IMR-90 (cell line): ENCODE measurements at regions not wholly inside any gene's neighbourhood (a gene's known extent, or its start where the extent isn't known, plus 50 kb on each side); places are given as distances from the start of the nearest gene placed in this dataset.

Experiments
- ATAC-seq: fragments of 200-7000 bp; cut with Tn5 transposase; 2 replicates; pipeline ENCODE4 v1.9.1; 2020; ENCODE audit warnings: low read depth, mild to moderate bottlenecking, moderate library complexity
- BruUV-seq: library from RNA; stranded (reverse); fragments of 400-500 nt; replicated peaks from 2 replicates; lab custom pipeline; 2021; lab: Mats Ljungman, UMichigan
- CTCF ChIA-PET: fragments of 300-600 bp; formaldehyde crosslinking; extraction: SDS; loops from one replicate; lab custom pipeline; 2021; ENCODE audit warnings: antibody characterized with exemption; lab: Yijun Ruan, JAX
- POLR2A ChIA-PET: fragments of 300-600 bp; sonication (Branson Sonifier 250); formaldehyde crosslinking; loops from one replicate; lab custom pipeline; 2022; ENCODE audit warnings: antibody characterized with exemption; ENCODE audit not compliant: unreplicated experiment; lab: Charles Lee
- DNase-seq: peaks from one replicate; pipeline ENCODE4 v3.0.0; 2013
- H2AFZ ChIP-seq: replicated peaks from 2 replicates; pipeline ENCODE3; 2013; ENCODE audit warnings: low read length, mild to moderate bottlenecking; ENCODE audit not compliant: poor library complexity
- H2AK5ac ChIP-seq: 2 replicates; pipeline ENCODE4 v1.6.1; 2013; ENCODE audit warnings: low read depth, low read length, inconsistent platforms
- H2AK9ac ChIP-seq: replicated peaks from 2 replicates; pipeline ENCODE3; 2013; ENCODE audit warnings: mild to moderate bottlenecking, low read depth, low read length, moderate library complexity; ENCODE audit not compliant: poor library complexity
- H2BK120ac ChIP-seq: 2 replicates; pipeline ENCODE4 v1.6.1; 2013; ENCODE audit warnings: low read depth, low read length, inconsistent platforms
- H2BK15ac ChIP-seq: 3 replicates; pipeline ENCODE4 v1.6.1; 2013; ENCODE audit warnings: low read depth, low read length, inconsistent platforms
- H2BK20ac ChIP-seq: 2 replicates; pipeline ENCODE4 v1.6.1; 2013; ENCODE audit warnings: low read depth, mild to moderate bottlenecking, inconsistent platforms, low read length, moderate library complexity
- H2BK5ac ChIP-seq: 2 replicates; pipeline ENCODE4 v1.6.1; 2013; ENCODE audit warnings: mild to moderate bottlenecking, low read depth, low read length, inconsistent platforms; ENCODE audit not compliant: poor library complexity, severe bottlenecking
- H3K14ac ChIP-seq: replicated peaks from 2 replicates; pipeline ENCODE4 v1.6.1; 2013; ENCODE audit warnings: low read depth, low read length, inconsistent platforms
- H3K18ac ChIP-seq: 2 replicates; pipeline ENCODE4 v1.6.1; 2013; ENCODE audit warnings: low read depth, low read length, control low read depth
- H3K23ac ChIP-seq: 2 replicates; pipeline ENCODE4 v1.6.1; 2013; ENCODE audit warnings: low read depth, low read length, inconsistent platforms
- H3K27ac ChIP-seq: 2 replicates; pipeline ENCODE4 v1.5.1; 2013; ENCODE audit warnings: mild to moderate bottlenecking, control low read depth, low read length; ENCODE audit not compliant: insufficient read depth
- H3K27me3 ChIP-seq: 2 replicates; pipeline ENCODE4 v1.6.1; 2013; ENCODE audit warnings: low read length; ENCODE audit not compliant: control insufficient read depth, insufficient read depth
- H3K36me3 ChIP-seq: 2 replicates; pipeline ENCODE4 v1.6.1; 2013; ENCODE audit warnings: low read length, mixed read lengths; ENCODE audit not compliant: control insufficient read depth, insufficient read depth
- H3K4ac ChIP-seq: 2 replicates; pipeline ENCODE4 v1.6.1; 2013; ENCODE audit warnings: low read depth, low read length, inconsistent platforms
- H3K4me1 ChIP-seq: 2 replicates; pipeline ENCODE4 v1.6.1; 2013; ENCODE audit warnings: low read length, mixed read lengths; ENCODE audit not compliant: control insufficient read depth, insufficient read depth
- H3K4me2 ChIP-seq: 2 replicates; pipeline ENCODE4 v1.6.1; 2013; ENCODE audit warnings: low read depth, mild to moderate bottlenecking, control low read depth, low read length, moderate library complexity
- H3K4me3 ChIP-seq: 2 replicates; pipeline ENCODE4 v1.5.1; 2013; ENCODE audit warnings: low read depth, mild to moderate bottlenecking, control low read depth, low read length, moderate library complexity; ENCODE audit not compliant: insufficient read depth
- H3K56ac ChIP-seq: 2 replicates; pipeline ENCODE4 v1.6.1; 2013; ENCODE audit warnings: low read length, inconsistent platforms; ENCODE audit not compliant: insufficient read depth; ENCODE audit errors: extremely low read depth
- H3K79me1 ChIP-seq, 2 experiments: 2 replicates each; pipeline ENCODE4 v1.6.1; 2013; ENCODE audit warnings: low read length in 2 of 2, inconsistent platforms in 1 of 2, low read depth in 1 of 2
- H3K9ac ChIP-seq: 2 replicates; pipeline ENCODE4 v1.6.1; 2013; ENCODE audit warnings: low read depth, low read length, control low read depth
- H3K9me1 ChIP-seq: 2 replicates; pipeline ENCODE4 v1.6.1; 2013; ENCODE audit warnings: low read length, inconsistent platforms; ENCODE audit not compliant: insufficient read depth
- H3K9me3 ChIP-seq: 2 replicates; pipeline ENCODE4 v1.6.1; 2013; ENCODE audit warnings: low read length; ENCODE audit not compliant: control insufficient read depth, insufficient read depth
- H4K20me1 ChIP-seq: 2 replicates; pipeline ENCODE4 v1.6.1; 2013; ENCODE audit warnings: low read length, inconsistent platforms; ENCODE audit not compliant: insufficient read depth
- H4K5ac ChIP-seq: 2 replicates; pipeline ENCODE4 v1.6.1; 2013; ENCODE audit warnings: mild to moderate bottlenecking, low read depth, low read length, control low read depth
- H4K8ac ChIP-seq, 2 experiments: 2 replicates each; pipeline ENCODE4 v1.6.1; 2013; ENCODE audit warnings: low read depth in 2 of 2, low read length in 2 of 2, control low read depth in 1 of 2, inconsistent platforms in 1 of 2
- H4K91ac ChIP-seq: 2 replicates; pipeline ENCODE4 v1.6.1; 2013; ENCODE audit warnings: low read depth, low read length, inconsistent platforms; ENCODE audit not compliant: insufficient read depth
- CEBPB ChIP-seq: IDR thresholded peaks from 2 replicates; pipeline ENCODE4 v1.6.1; 2012; ENCODE audit warnings: low read depth, low read length, improper control_type of control experiment
- CTCF ChIP-seq: conservative IDR thresholded peaks from 2 replicates; pipeline ENCODE4 v1.5.1; 2012; ENCODE audit warnings: mild to moderate bottlenecking, low read depth, low read length, improper control_type of control experiment
- FOS ChIP-seq: fragments of 150-350 bp; IDR thresholded peaks from 2 replicates; pipeline ENCODE4 v1.6.1; 2016; ENCODE audit warnings: low read depth, low read length
- MAFK ChIP-seq: IDR thresholded peaks from 2 replicates; pipeline ENCODE4 v1.6.1; 2012; ENCODE audit warnings: low read depth, low read length, improper control_type of control experiment
- MAZ ChIP-seq: IDR thresholded peaks from 2 replicates; pipeline ENCODE4 v1.6.1; 2012; ENCODE audit warnings: low read depth, mild to moderate bottlenecking, low read length, improper control_type of control experiment, moderate library complexity, borderline replicate concordance
- MXI1 ChIP-seq: IDR thresholded peaks from 2 replicates; pipeline ENCODE4 v1.6.1; 2012; ENCODE audit warnings: low read depth, mild to moderate bottlenecking, low read length, moderate library complexity, borderline replicate concordance
- NFE2L2 ChIP-seq: fragments of 150-350 bp; IDR thresholded peaks from 2 replicates; pipeline ENCODE4 v1.6.1; 2016; ENCODE audit warnings: low read depth, mild to moderate bottlenecking, low read length
- POLR2A ChIP-seq: IDR thresholded peaks from 2 replicates; pipeline ENCODE4 v1.6.1; 2012; ENCODE audit warnings: mild to moderate bottlenecking, low read depth, low read length
- RAD21 ChIP-seq: IDR thresholded peaks from 2 replicates; pipeline ENCODE4 v1.6.1; 2012; ENCODE audit warnings: low read length, improper control_type of control experiment
- RCOR1 ChIP-seq: IDR thresholded peaks from 2 replicates; pipeline ENCODE4 v1.6.1; 2012; ENCODE audit warnings: mild to moderate bottlenecking, low read length, improper control_type of control experiment; ENCODE audit not compliant: insufficient replicate concordance
- RFX5 ChIP-seq: IDR thresholded peaks from 2 replicates; pipeline ENCODE4 v1.8.0; 2012; ENCODE audit warnings: low read depth, mild to moderate bottlenecking, low read length, moderate library complexity
- SMC3 ChIP-seq: fragments of 150-350 bp; IDR thresholded peaks from 2 replicates; pipeline ENCODE4 v1.6.1; 2016; ENCODE audit warnings: low read depth, mild to moderate bottlenecking, antibody characterized with exemption, low read length, moderate library complexity
- WGBS, 2 experiments: methylation state at CpG; one replicate each; pipeline versions ENCODE4 v1.1.5 to v1.1.7; 2013; ENCODE audit warnings: missing lambda C conversion rate in 2 of 2; ENCODE audit not compliant: insufficient read length in 1 of 2; ENCODE audit errors: extremely low coverage in 2 of 2; 5-methylcytosine and 5-hydroxymethylcytosine counted together
- dilution Hi-C: fragments of 300-500 bp; cut with HindIII; formaldehyde crosslinking; loops from one replicate; pipeline ENCODE4 v1.14.3; 2018; ENCODE audit warnings: low sequenced_read_pairs; ENCODE audit not compliant: unreplicated experiment
- in situ Hi-C: fragments of 300-500 bp; cut with MboI; formaldehyde crosslinking; loops from 3 replicates; pipeline ENCODE4 v1.14.3; 2019; ENCODE audit warnings: low sequenced_read_pairs, inconsistent platforms, mixed read lengths
- intact Hi-C: fragments of 100-400 bp; cut with micrococcal nuclease; formaldehyde crosslinking; loops from 2 replicates; pipeline ENCODE4 v1.10.0; 2022

- no peaks in the 10 kb centered on the region for H3K9me1 ChIP-seq
- H3K9me3 ChIP-seq, result no peaks in the 10 kb centered on the region
- no TSS peak for BruUV-seq
- no CpG with 5 or more reads among the region's 1 CpG for WGBS, 2 experiments
- no peak overlapping the region for H3K4me2 ChIP-seq
- in situ Hi-C loops, result no loop called here
- ChIA-PET POLR2A (no interaction called here), CTCF (no interaction called here)
- no peaks in the 10 kb centered on the region for H4K20me1 ChIP-seq
- dilution Hi-C loops, result no loop called here
- no peak overlapping the region for H3K18ac ChIP-seq
- no peaks in the 10 kb centered on the region for H3K79me1 ChIP-seq
- H3K23ac ChIP-seq, result no peak overlapping the region
- no peak overlapping the region for H3K14ac ChIP-seq
- H2AFZ ChIP-seq, result no peak overlapping the region
- H3K36me3 ChIP-seq, result no peaks in the 10 kb centered on the region
- no peak overlapping the region for H2AK9ac ChIP-seq
- no peaks in the 10 kb centered on the region for H3K27me3 ChIP-seq
- no peak overlapping the region for H2AK5ac ChIP-seq
- no peak overlapping the region for H4K5ac ChIP-seq
- H3K9ac ChIP-seq, result no peak overlapping the region
- H3K4me3 ChIP-seq, result no peak overlapping the region
- no peaks in the 10 kb centered on the region for H3K4me1 ChIP-seq
- intact Hi-C loops, result no loop called here
- peak; percentile 81 for DNase-seq
- H2BK15ac ChIP-seq, result no peak overlapping the region
- H3K27ac ChIP-seq, result no peak overlapping the region
- no peak overlapping the region for H2BK120ac ChIP-seq
- H4K91ac ChIP-seq, result no peak overlapping the region
- peak; percentile 56; the same call in 1 of the 2 replicates for TF ChIP-seq CEBPB
- TF ChIP-seq MAFK, result no peak
- 0 out of 2 replicates have a peak, but pooled peaks have one; percentile 23 for TF ChIP-seq FOS
- TF ChIP-seq SMC3, result no peak
- no peak for TF ChIP-seq MXI1
- no peak for TF ChIP-seq CTCF
- no peak for TF ChIP-seq POLR2A
- no peak for TF ChIP-seq MAZ
- TF ChIP-seq NFE2L2, result no peak
- TF ChIP-seq RAD21, result no peak
- TF ChIP-seq RFX5, result no peak
- TF ChIP-seq RCOR1, result no peak
- H3K56ac ChIP-seq, result no peak overlapping the region
- no peak overlapping the region for H2BK20ac ChIP-seq
- no peak overlapping the region for H4K8ac ChIP-seq
- ATAC-seq, result peak; percentile 80
- no peak overlapping the region for H3K4ac ChIP-seq
- no peak overlapping the region for H2BK5ac ChIP-seq
Measured at GRCh38 chr2:163266772-163267171, 428.2 kb upstream of the KCNH7 start.
